T-helper 1 cell treated with Interleukin-12 subunit alpha and Interleukin-12 subunit beta and Interleukin-4 antibody, amounts not matched to agents 30 μg/mL and 1 μg/mL, for 36 hours (primary cell): ENCODE measurements at regions not wholly inside any gene's neighbourhood (a gene's known extent, or its start where the extent isn't known, plus 50 kb on each side); places are given as distances from the start of the nearest gene placed in this dataset.

Experiments
- H3K27ac Mint-ChIP-seq: one replicate; pipeline ENCODE4 v1.8.0; 2021; ENCODE audit warnings: mild to moderate bottlenecking, mixed read lengths
- H3K27me3 Mint-ChIP-seq: one replicate; pipeline ENCODE4 v1.8.0; 2021; ENCODE audit warnings: low read depth, mixed read lengths
- H3K36me3 Mint-ChIP-seq: one replicate; pipeline ENCODE4 v1.8.0; 2021; ENCODE audit warnings: low read depth, mixed read lengths
- H3K4me1 Mint-ChIP-seq: one replicate; pipeline ENCODE4 v1.8.0; 2021; ENCODE audit warnings: low read depth, mixed read lengths
- H3K4me3 Mint-ChIP-seq: one replicate; pipeline ENCODE4 v1.8.0; 2021; ENCODE audit warnings: mild to moderate bottlenecking, moderate library complexity, mixed read lengths
- H3K9me3 Mint-ChIP-seq: one replicate; pipeline ENCODE4 v1.8.0; 2021; ENCODE audit warnings: mixed read lengths

DNA sequence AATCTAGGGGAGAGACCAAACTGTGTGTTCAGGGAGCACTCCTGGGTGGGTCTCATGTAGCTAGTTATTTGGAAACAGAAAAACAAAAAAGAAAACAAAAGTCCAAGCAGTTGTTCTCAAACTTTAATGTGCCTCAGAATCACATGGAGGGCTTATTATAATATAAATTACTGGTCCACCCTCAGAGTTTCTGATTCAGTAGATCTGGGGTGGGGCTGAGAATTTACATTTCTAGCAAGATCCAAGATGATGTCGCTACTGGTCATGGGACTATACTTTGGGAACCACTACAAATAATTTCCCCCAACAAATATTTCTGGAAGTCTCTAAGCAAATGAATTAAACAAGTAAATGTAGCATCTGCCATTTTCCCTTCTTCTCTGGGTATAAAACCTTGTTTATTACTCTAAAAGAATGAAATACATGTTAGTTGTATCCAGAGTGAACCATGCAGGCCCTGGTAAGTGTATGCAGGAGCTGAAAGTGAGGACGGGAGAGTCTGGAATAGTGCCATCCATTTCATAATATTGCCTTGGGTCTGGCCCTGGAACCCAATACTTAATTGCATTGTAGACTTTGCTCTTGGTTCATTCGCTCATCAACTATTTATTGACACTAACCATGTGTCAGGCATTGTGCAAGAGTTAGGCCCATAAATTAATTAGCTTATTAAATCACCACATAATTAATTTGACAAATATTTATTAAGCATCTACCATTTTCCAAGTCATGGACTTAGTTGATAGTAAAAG is 490.8 kb downstream of the EPM2A start:
- H3K4me3 Mint-ChIP-seq: no peak overlapping the region
- H3K27ac Mint-ChIP-seq: no peak overlapping the region
- no peaks in the 10 kb centered on the region for H3K27me3 Mint-ChIP-seq
- H3K9me3 Mint-ChIP-seq: no peaks in the 10 kb centered on the region
- no peaks in the 10 kb centered on the region for H3K4me1 Mint-ChIP-seq
- H3K36me3 Mint-ChIP-seq: no peaks in the 10 kb centered on the region

DNA sequence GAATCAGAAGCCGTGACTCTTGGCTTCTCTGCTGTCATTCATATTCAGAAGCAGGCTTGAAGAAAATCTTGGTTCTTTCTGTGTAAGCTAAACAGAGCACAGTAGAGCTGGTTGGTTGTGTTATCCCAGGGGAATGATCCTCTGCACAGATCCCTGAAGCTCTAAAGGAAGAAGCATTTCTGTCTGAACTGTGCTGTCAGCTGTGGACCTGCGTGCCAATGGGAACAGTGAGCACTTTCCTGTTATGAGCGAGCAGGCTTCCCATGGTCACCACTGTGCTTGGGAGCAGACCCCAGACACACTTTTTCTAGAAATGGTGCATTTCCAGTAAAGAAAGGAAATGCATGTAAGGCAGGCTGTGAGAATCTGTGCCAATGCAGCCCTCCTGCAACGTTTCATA is 490.2 kb downstream of the EPM2A start:
- H3K27me3 Mint-ChIP-seq: no peaks in the 10 kb centered on the region
- H3K9me3 Mint-ChIP-seq: no peaks in the 10 kb centered on the region
- H3K36me3 Mint-ChIP-seq: no peaks in the 10 kb centered on the region
- H3K4me3 Mint-ChIP-seq: no peak overlapping the region
- H3K4me1 Mint-ChIP-seq: no peaks in the 10 kb centered on the region
- H3K27ac Mint-ChIP-seq: no peak overlapping the region

DNA sequence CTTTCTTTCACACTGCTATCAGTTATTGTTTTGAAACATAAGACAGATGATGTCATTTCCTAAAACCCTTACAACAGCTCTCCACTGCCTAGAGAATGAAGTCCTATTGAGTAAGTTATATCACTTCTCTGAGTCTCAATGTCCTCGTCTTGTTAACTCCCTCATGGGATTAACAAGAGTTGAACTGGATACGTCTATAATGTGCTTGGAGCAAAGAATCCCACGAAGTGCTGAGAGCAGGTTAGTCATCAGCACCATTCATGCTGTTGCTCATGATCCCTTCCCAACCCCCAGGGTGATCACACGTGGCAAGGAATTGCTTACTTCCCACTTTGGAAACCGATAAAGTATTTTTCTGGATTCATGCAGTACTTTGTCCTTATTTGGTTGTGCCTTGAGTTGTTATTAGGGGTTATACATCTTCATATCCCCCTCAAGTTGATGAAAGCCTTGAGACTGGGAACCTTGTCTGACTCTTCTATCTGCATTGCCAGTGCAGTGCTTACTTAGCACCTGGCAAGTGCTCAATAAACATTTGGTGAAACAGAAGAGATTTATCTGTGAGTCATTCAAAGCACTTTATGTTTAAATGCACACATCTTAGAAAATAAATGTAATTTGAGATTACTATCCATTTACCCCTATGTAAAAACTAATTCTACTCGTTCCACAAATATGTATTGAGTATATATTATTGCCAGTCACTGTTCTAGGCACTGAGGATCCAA is 487.5 kb downstream of the EPM2A start:
- Mint-ChIP-seq H3K9me3 (no peaks in the 10 kb centered on the region), H3K27me3 (no peaks in the 10 kb centered on the region), H3K4me1 (no peaks in the 10 kb centered on the region), H3K4me3 (no peak overlapping the region), H3K27ac (no peak overlapping the region), H3K36me3 (no peaks in the 10 kb centered on the region)

DNA sequence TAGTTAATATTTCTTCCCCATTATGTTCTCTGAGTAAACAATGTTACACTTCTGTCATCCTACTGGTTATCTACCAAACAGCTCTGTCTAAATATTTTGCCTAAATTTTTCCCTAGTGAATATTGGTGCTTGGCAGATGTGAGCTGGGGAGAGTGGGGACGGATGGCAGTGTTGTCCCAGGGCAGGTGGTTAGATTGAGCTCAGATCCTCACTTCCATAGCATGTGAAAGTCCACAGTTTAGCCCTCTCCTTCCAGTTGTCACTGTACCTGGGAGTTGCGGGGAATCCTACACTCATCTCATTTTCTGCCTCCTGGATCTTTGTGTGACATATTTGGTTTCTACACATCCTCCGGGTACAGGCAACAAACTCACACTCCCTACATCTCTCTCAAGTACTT is 484.9 kb downstream of the EPM2A start:
- no peaks in the 10 kb centered on the region for H3K9me3 Mint-ChIP-seq

DNA sequence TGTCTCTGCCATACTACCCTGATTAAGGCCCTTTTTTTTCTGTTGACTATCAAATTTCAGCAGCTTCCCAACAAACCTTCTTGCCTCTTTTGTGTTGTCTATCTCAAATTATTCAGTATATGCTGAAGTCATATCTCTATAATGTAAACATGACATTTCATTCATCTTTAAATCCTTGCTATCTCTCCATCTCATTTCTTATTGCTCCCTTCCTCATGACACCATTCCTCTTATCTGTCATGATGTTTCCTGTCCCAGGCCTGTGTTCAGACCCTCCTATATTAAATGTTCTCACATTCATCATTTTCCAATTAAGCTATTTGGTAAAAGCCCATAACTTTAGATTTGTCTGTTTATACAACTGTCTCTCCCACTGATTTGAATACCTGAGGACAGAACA is 482.6 kb downstream of the EPM2A start:
- no peaks in the 10 kb centered on the region for H3K9me3 Mint-ChIP-seq
- no peaks in the 10 kb centered on the region for H3K4me1 Mint-ChIP-seq
- no peaks in the 10 kb centered on the region for H3K27me3 Mint-ChIP-seq
- H3K36me3 Mint-ChIP-seq: no peaks in the 10 kb centered on the region
- H3K4me3 Mint-ChIP-seq: no peak overlapping the region
- no peak overlapping the region for H3K27ac Mint-ChIP-seq

More for the DNA sequence above, 484.9 kb downstream of the EPM2A start:
- Mint-ChIP-seq H3K4me3 (no peak overlapping the region), H3K27ac (no peak overlapping the region), H3K36me3 (no peaks in the 10 kb centered on the region), H3K4me1 (no peaks in the 10 kb centered on the region), H3K27me3 (no peaks in the 10 kb centered on the region)

DNA sequence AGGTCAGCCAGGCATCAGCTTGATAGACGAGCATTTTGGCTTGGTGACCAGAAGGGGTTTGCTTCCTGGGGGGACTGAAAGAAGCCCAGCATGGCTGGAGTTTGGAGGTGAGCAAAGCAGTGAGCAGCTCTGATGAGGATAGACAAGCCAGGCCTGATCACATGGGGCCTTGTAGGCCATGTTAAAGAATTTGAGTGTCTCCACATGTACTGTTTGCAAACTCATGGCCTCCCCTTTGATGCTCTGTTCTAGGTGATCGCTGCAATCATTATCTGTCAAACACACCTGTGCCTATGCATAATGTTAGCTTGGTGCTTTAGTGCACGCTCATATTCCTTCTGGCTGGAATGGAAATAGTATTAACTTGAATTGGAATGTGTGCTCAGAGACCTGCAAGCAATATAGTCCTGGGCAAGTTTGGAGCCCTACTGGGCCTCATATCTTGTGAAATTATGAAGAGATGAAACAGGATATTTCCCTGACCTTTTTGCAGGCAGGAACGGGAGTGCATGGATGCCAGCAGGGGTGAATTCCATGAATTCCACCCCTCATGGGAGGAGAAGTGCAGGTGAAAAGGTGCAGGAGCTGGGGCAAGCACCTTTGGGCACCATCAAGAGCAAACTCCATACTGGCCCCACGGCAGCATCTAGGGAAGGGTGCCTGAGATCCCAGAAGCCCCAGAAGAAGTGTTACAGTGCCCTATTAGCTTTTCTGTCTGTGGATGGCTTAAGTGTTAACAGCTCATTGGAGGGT is 480.5 kb downstream of the EPM2A start:
- Mint-ChIP-seq H3K27ac (no peak overlapping the region), H3K4me1 (no peaks in the 10 kb centered on the region), H3K4me3 (no peak overlapping the region), H3K9me3 (no peaks in the 10 kb centered on the region), H3K27me3 (no peaks in the 10 kb centered on the region), H3K36me3 (no peaks in the 10 kb centered on the region)

DNA sequence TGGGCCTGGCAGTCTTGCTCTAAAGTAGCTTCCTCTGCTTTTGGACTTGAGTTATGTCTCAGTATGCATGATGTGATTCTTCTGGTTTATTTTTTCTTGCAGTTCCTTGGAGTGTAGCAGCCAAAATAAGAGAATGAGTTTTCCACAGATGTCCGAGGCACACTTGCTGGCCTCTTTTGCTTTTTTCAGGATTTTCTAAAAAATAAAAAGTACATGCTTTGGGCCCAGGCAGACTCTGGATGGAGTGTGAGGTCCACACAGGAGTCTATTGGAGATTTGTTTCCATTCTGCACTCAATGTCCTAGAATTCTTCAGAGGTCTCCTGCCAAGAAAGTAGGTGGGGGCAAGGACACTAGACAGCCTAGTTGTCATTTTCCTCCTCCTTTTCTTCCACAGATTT is 477.6 kb downstream of the EPM2A start:
- H3K27me3 Mint-ChIP-seq: no peaks in the 10 kb centered on the region
- no peaks in the 10 kb centered on the region for H3K9me3 Mint-ChIP-seq
- no peaks in the 10 kb centered on the region for H3K36me3 Mint-ChIP-seq
- no peaks in the 10 kb centered on the region for H3K4me1 Mint-ChIP-seq
- H3K4me3 Mint-ChIP-seq: no peak overlapping the region
- H3K27ac Mint-ChIP-seq: no peak overlapping the region

DNA sequence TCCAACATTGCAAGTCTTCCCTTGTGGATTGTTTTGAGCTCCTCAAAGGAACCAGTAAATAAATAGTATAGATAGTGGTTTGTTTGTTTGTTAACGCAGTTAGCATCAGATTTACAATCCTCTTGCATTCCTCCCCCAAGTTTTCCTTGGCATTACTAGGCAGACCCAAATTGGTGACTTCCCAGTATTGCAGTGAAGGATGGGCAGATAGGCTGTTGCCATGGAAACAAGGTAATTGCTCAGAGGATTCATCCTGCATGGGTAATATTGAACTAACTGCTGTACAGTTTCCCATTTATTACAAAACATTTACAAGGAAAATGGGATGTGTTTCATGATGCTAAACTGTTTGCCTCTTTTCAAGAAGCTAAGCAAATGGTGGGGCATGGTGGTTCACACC is 477.2 kb downstream of the EPM2A start:
- Mint-ChIP-seq H3K36me3 (no peaks in the 10 kb centered on the region), H3K9me3 (no peaks in the 10 kb centered on the region), H3K4me3 (no peak overlapping the region), H3K27me3 (no peaks in the 10 kb centered on the region), H3K27ac (no peak overlapping the region), H3K4me1 (no peaks in the 10 kb centered on the region)

DNA sequence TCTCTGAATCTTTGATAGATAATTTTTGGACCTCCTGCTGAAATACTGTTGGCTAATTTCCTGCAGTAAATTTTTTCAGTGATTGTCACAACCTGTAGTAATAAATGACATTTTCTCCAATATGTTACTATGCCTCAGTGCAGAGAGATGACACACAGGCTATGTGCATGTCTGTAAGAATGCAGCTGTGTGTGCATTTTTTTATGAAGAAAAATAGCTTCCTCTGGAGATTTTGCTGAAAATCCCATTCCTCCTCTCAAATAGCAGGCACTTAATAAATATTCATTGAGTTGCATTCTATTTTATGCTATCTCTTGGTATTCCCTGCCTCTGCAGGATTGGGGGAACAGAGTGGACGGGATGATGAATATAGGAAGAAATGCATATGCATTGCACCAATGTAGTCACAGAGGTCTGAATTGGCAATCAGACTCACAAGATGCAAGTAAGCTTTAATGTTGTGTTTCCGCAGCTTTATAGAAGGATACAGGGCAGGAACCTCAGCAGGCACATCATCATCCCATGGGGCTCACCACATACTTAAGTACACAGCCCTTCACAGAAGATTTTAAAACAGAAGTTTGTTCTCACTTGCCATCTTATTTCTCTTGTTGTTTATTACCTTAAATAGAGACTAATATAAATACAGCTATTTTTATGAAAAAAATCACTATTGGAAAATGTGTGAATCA is 474.7 kb downstream of the EPM2A start:
- Mint-ChIP-seq H3K27ac (no peak overlapping the region), H3K4me1 (no peaks in the 10 kb centered on the region), H3K4me3 (no peak overlapping the region)

DNA sequence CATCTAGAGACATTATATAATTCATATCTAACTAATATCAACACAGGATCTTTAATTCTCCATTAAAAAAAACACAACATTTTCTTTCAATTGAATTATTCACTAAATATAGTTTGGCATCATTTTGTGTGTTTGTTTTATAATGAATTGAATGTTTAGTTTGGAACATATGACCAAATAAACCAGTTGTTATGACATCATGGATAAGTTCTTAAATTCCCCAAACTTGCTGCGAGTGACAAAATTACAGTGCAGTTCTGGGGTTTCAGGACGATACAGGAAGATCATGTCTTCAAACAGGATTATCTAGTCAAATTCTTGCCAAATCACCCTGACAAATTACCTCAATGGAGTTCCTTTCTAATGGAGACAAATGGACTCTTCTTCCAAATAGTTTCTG is 473.6 kb downstream of the EPM2A start:
- no peak overlapping the region for H3K4me3 Mint-ChIP-seq
- no peaks in the 10 kb centered on the region for H3K4me1 Mint-ChIP-seq
- H3K36me3 Mint-ChIP-seq: no peaks in the 10 kb centered on the region
- no peak overlapping the region for H3K27ac Mint-ChIP-seq
- no peaks in the 10 kb centered on the region for H3K27me3 Mint-ChIP-seq
- no peaks in the 10 kb centered on the region for H3K9me3 Mint-ChIP-seq

More for the DNA sequence above, 474.7 kb downstream of the EPM2A start:
- no peaks in the 10 kb centered on the region for H3K36me3 Mint-ChIP-seq
- no peaks in the 10 kb centered on the region for H3K9me3 Mint-ChIP-seq
- no peaks in the 10 kb centered on the region for H3K27me3 Mint-ChIP-seq

DNA sequence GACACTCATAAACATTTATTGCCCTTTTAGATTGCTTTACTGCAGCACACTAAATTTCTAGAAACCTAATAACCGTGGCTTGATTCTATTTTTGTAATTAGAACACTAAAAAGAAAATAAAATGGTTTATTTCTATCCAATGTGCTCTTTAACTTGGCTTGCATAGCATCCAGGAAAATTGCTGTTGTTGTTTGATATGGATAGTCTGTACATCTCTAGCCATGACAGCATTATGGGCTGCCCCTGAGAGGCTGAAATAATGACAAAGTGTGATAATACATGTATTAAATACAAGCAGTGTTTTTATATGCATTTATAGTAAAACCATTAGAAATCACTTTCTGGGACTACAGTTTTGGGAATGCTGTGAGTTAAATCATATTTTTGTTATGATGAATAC is 472.5 kb downstream of the EPM2A start:
- Mint-ChIP-seq H3K4me1 (no peaks in the 10 kb centered on the region), H3K4me3 (no peak overlapping the region), H3K36me3 (no peaks in the 10 kb centered on the region), H3K27me3 (no peaks in the 10 kb centered on the region), H3K27ac (no peak overlapping the region), H3K9me3 (no peaks in the 10 kb centered on the region)

DNA sequence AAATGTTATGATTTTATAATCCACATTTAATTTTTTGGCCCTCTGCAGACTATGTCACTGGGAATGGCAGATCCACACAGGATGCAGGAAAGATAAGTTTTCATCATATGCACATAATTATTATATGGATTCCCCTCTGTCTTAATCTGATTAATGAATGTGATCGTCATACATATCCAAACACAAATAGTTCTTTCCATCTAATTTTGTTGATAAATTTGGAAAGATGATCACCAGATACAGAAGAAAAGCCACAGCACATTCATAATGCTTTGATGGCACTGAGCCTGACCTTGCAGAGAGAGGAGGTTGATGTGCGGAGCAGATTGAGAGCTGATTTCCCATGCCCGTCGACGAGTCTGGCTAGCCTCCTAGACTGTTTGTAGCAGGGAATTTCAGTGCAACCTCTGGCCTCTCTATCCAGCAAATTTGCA is 471.5 kb downstream of the EPM2A start:
- no peaks in the 10 kb centered on the region for H3K4me1 Mint-ChIP-seq
- H3K4me3 Mint-ChIP-seq: no peak overlapping the region
- H3K27me3 Mint-ChIP-seq: no peaks in the 10 kb centered on the region
- H3K36me3 Mint-ChIP-seq: no peaks in the 10 kb centered on the region
- H3K9me3 Mint-ChIP-seq: no peaks in the 10 kb centered on the region
- H3K27ac Mint-ChIP-seq: no peak overlapping the region

DNA sequence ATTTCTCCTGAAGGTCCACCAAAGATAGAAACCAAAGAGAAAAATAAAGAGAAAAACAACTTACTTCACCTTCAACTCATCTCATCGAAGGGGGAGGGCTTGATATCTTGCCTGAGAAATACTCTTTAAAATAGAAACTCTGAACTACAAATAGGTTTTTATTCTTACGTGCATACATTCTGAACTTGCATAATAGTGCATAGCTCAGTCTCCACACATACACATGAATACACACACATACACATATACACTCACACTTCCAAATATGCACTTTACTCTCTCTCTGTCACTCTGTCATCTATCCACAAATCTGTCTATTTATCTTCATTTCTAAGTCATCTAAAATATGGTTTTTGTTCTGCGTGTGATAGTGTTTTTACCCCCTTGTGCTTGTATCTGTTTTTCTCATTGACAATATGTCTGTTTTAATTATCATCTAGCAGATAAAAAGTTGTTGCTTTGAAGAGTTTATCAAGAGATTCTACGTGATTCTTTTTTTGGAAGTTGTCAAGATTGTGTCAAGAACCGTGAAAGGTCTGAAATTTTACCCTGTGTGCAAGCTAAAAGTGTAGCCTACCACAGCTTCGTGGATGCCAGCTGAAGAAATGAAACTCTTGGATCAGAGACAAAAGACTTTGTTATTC is 468.8 kb downstream of the EPM2A start:
- Mint-ChIP-seq H3K4me3 (no peak overlapping the region), H3K9me3 (no peaks in the 10 kb centered on the region), H3K27ac (no peak overlapping the region), H3K27me3 (no peaks in the 10 kb centered on the region), H3K4me1 (no peaks in the 10 kb centered on the region), H3K36me3 (no peaks in the 10 kb centered on the region)
